Keratinocyte (primary cell): ENCODE measurements at regions not wholly inside any gene's neighbourhood (a gene's known extent, or its start where the extent isn't known, plus 50 kb on each side); places are given as distances from the start of the nearest gene placed in this dataset.

Experiments
- CTCF ChIP-seq, 3 experiments: IDR thresholded peaks in 1 of 3; conservative IDR thresholded peaks in 1 of 3; optimal IDR thresholded peaks in 1 of 3; 2 replicates in 2 of 3; 3 replicates in 1 of 3; pipeline versions ENCODE3 to v1.5.1; 2011; ENCODE audit warnings: low read length in 3 of 3, mild to moderate bottlenecking in 3 of 3, moderate library complexity in 2 of 3, control low read depth in 1 of 3, inconsistent platforms in 1 of 3; ENCODE audit not compliant: insufficient read depth in 2 of 3; ENCODE audit errors: extremely low read depth in 1 of 3
- EZH2 ChIP-seq: IDR thresholded peaks from one replicate; pipeline ENCODE4 v1.6.1; 2012; ENCODE audit warnings: inconsistent platforms, mild to moderate bottlenecking, low read length, moderate library complexity

- TF ChIP-seq CTCF (optimal IDR thresholded peaks at IDR 0.05 in 1 of 3, IDR thresholded peaks at IDR 0.05 in 1 of 3, conservative IDR thresholded peaks at IDR 0.05 in 1 of 3; ENCODE audit: extremely low read depth in 1 of 3, insufficient read depth in 2 of 3, low read length in 3 of 3), result no peak
- TF ChIP-seq EZH2, result no peak
Measured at GRCh38 chr5:17355586-17356346, 138.3 kb downstream of the BASP1 start.
